Ovary (tissue), 7 donors: ENCODE measurements at regions not wholly inside any gene's neighbourhood (a gene's known extent, or its start where the extent isn't known, plus 50 kb on each side); places are given as distances from the start of the nearest gene placed in this dataset.

Experiments used
- DNase-seq, 5 donors: peaks; one replicate each; pipeline ENCODE4 v3.0.0-alpha.2; 2019 to 2020
- H3K27ac ChIP-seq, 2 donors: fragments of 200-600 bp; one replicate each; pipeline versions ENCODE4 v1.5.1 to v1.8.0; 2019 to 2022
- H3K27me3 ChIP-seq: fragments of 200-600 bp; one replicate; pipeline ENCODE4 v1.8.0; 2022
- H3K36me3 ChIP-seq: fragments of 200-600 bp; sonication (generic); one replicate; pipeline ENCODE4 v1.5.1; 2019
- H3K4me1 ChIP-seq: one replicate; pipeline ENCODE4 v1.8.1; 2013; ENCODE audit warnings: mild to moderate bottlenecking, moderate library complexity; ENCODE audit not compliant: insufficient read depth
- H3K4me3 ChIP-seq: fragments of 200-600 bp; sonication (generic); one replicate; pipeline ENCODE4 v1.5.1; 2017
- H3K9me3 ChIP-seq, 2 donors: fragments of 200-600 bp in 1 of 2; sonication (generic) in 1 of 2; one replicate each; pipeline versions ENCODE4 v1.5.1 to v1.8.1; 2013 to 2019; ENCODE audit warnings: mild to moderate bottlenecking in 1 of 2, moderate library complexity in 1 of 2
- CTCF ChIP-seq, 3 donors: fragments of 450-650 bp in 2 of 3; fragments of 200-600 bp in 1 of 3; IDR thresholded peaks; one replicate each; pipeline versions ENCODE4 v1.5.1 to v1.8.0; 2016 to 2022; ENCODE audit warnings: antibody characterized with exemption in 3 of 3, mild to moderate bottlenecking in 1 of 3
- EP300 ChIP-seq: sonication (generic); formaldehyde crosslinking; IDR thresholded peaks from one replicate; pipeline ENCODE4 v1.6.1; 2017; ENCODE audit warnings: antibody characterized with exemption
- POLR2A ChIP-seq: fragments of 450-650 bp; IDR thresholded peaks from one replicate; pipeline ENCODE4 v1.6.1; 2017; ENCODE audit warnings: antibody characterized with exemption, mild to moderate bottlenecking, moderate library complexity
- WGBS, 3 donors: extraction: QIAGEN DNeasy Blood & Tissue Kit in 1 of 3; methylation state at CpG; one replicate each; pipeline versions ENCODE4 v1.1.5 to v1.1.7; 2013 to 2017; 5-methylcytosine and 5-hydroxymethylcytosine counted together
- intact Hi-C, 4 donors: fragments of 100-400 bp; cut with DNase I; formaldehyde crosslinking; loops; one replicate each; pipeline versions ENCODE4 v1.11.0 to v1.15.1; 2022 to 2023
- donor health status: DM: no; HTN: no; CAD: no; lungs with moderate emphysema.
- donor health status: DM: no; HTN: no; CAD: no.
- donor health status: Bipolar disorder and iron deficiency.
- donor health status: DM: no; HTN: no; CAD: no.
- donor health status: DM: yes; HTN: yes; CAD: no.

DNA sequence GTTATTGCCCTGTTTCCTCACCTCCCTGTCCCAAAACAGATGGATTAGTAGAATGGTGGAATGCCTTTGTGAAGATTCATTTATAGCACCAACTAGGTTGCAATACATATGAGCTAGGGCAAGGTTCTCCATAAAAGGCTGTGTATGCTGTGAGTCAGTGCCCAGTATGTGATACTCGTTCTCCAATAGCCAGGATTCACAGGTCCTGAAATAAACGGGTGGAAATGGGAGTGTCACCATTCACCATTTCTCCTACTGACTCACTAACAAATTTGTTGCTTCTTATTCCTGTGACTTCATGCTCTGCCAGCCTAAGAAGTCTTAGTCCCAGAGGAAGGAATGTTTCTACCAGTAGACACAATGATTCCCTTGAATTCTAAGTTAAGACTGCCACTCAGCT lies 1745.4 kb downstream of the SLITRK1 start:
- Histone ChIP-seq H3K4me1 (no peaks in the 10 kb centered on the region), H3K27me3 (no peaks in the 10 kb centered on the region), H3K27ac (no peak overlapping the region), H3K36me3 (no peaks in the 10 kb centered on the region), H3K4me3 (no peak overlapping the region), H3K9me3 (no peaks in the 10 kb centered on the region)
- DNase-seq = no peak
- intact Hi-C loops = no loop called here
- no peak for TF ChIP-seq EP300
- TF ChIP-seq CTCF (IDR thresholded peaks at IDR 0.05) = no peak
- TF ChIP-seq POLR2A = no peak
- WGBS, 3 donors = 75 to 84% (median 83%) methylated on average over 2 of the region's 2 CpGs

- 43 to 65% (median 44%) methylated on average over 1 of the region's 1 CpG for WGBS, 3 donors
- intact Hi-C loops = no loop called here
- H3K27me3 ChIP-seq = no peaks in the 10 kb centered on the region
- H3K27ac ChIP-seq = no peak overlapping the region
- DNase-seq = no peak
- TF ChIP-seq POLR2A (no peak), CTCF (IDR thresholded peaks at IDR 0.05) (no peak), EP300 (no peak)
- H3K9me3 ChIP-seq = no peaks in the 10 kb centered on the region
- H3K4me3 ChIP-seq = no peak overlapping the region
- no peaks in the 10 kb centered on the region for H3K4me1 ChIP-seq
- no peaks in the 10 kb centered on the region for H3K36me3 ChIP-seq
Observed at GRCh38 chr13:82129281-82129680, 1753.0 kb downstream of the SLITRK1 start.

DNA sequence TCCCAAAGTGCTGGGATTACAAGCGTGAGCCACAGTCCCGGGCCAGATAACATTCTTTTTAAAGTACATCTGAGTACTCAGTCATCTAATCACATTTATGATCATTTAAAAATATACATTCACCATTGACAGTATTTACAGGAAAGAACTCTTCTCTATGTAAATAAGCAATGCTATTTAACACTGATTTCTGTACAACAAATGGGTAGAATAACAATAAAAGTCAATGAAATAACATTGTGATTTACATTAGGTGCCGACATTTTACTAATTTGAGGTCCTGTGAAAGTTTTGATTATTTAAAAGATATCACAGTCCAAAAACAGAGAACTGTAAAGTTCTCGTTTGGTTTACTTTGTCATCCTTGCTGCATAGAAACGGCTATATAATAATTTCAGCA lies 1763.7 kb downstream of the SLITRK1 start:
- Histone ChIP-seq H3K4me3 (no peak overlapping the region), H3K9me3 (no peaks in the 10 kb centered on the region), H3K27ac (no peak overlapping the region), H3K27me3 (no peaks in the 10 kb centered on the region), H3K4me1 (no peaks in the 10 kb centered on the region), H3K36me3 (no peaks in the 10 kb centered on the region)
- intact Hi-C loops = no loop called here
- WGBS, 3 donors = 83 to 92% (median 88%) methylated on average over 5 of the region's 5 CpGs
- no peak for DNase-seq
- no peak for TF ChIP-seq EP300

DNA sequence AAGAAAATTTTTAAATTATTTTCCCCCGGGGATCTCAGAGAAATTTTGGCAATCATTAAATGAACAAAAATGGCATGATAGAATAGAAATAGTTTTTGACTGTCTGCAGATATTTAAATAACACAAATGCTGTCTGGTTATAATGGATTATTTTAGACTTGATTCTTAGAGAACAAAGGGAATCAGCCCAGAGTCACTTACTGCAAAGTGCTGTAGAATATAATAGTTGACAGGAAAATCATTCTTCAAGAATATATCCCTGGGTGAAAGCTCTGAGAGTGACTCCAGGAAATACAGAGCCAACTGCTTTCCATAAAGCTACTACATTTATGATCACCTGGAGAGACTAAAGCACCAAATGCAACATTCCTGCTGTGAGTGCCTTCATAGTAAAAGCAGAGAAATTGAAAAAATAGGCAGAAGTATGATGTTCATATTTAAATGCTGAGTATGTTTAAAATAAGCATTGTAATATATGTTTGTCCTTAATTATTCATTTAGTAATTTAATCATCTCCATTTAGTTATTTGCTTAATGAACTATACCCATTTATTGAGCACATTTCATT lies 1765.8 kb downstream of the SLITRK1 start:
- intact Hi-C loops = no loop called here
- DNase-seq = no peak
- Histone ChIP-seq H3K4me3 (no peak overlapping the region), H3K27me3 (no peaks in the 10 kb centered on the region), H3K4me1 (no peaks in the 10 kb centered on the region), H3K27ac (no peak overlapping the region), H3K9me3 (no peaks in the 10 kb centered on the region), H3K36me3 (no peaks in the 10 kb centered on the region)
- TF ChIP-seq POLR2A (no peak), CTCF (IDR thresholded peaks at IDR 0.05) (no peak), EP300 (no peak)
- 41 to 63% (median 41%) methylated on average over 1 of the region's 1 CpG for WGBS, 3 donors

DNA sequence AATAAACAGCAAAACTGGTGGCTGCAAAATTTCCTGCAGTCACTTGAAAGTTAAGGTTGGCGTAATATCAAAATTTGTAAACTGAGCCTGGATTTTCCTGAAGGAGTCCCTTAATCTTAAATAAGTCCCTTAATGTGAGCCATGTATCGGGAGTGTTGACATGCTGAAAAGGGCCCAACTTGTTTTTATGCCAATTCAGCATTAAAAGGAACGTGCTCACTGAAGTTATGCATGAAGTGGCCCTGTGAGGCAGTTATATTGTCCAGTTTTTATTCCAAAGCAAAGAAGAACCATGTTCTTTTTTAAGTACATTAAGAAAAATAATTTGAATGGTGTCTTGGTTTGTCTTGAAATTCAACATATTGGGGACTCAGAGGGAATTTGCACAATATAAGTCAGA lies 1766.9 kb downstream of the SLITRK1 start:
- H3K36me3 ChIP-seq = no peaks in the 10 kb centered on the region
- DNase-seq = no peak
- no peak overlapping the region for H3K4me3 ChIP-seq
- TF ChIP-seq POLR2A (no peak), EP300 (no peak)
- no peaks in the 10 kb centered on the region for H3K27me3 ChIP-seq
- intact Hi-C loops = no loop called here
- H3K27ac ChIP-seq = no peak overlapping the region
- 80 to 87% (median 82%) methylated on average over 3 of the region's 3 CpGs for WGBS, 3 donors
- H3K4me1 ChIP-seq = no peaks in the 10 kb centered on the region
- no peaks in the 10 kb centered on the region for H3K9me3 ChIP-seq

- H3K4me1 ChIP-seq = no peaks in the 10 kb centered on the region
- no peak overlapping the region for H3K4me3 ChIP-seq
- TF ChIP-seq EP300 = no peak
- H3K27me3 ChIP-seq = no peaks in the 10 kb centered on the region
- no peak overlapping the region for H3K27ac ChIP-seq
- H3K36me3 ChIP-seq = no peaks in the 10 kb centered on the region
- 91% methylated on average over 5 of the region's 5 CpGs for whole genome bisulfite sequencing, 3 donors
- intact Hi-C loops = no loop called here
- DNase-seq = no peak
- H3K9me3 ChIP-seq = no peaks in the 10 kb centered on the region
Observed at GRCh38 chr13:82096256-82096655, 1755.3 kb upstream of the SPRY2 start.
